A549 (cell line): ENCODE measurements at regions not wholly inside any gene's neighbourhood (a gene's known extent, or its start where the extent isn't known, plus 50 kb on each side); places are given as distances from the start of the nearest gene placed in this dataset.
"Not testable (repeated sequence)": the region's sequence is repeated elsewhere in the genome, so short reads cannot be mapped to it uniquely, and the experiment has no call there.

Experiments
- ATAC-seq, 2 experiments: fragments of 200-7000 bp in 1 of 2; fragments of >200 bp in 1 of 2; cut with Nextera tagmentation in 1 of 2; cut with Tn5 transposase in 1 of 2; 3 replicates each; pipeline versions ENCODE4 v1.8.0 to v1.9.1; 2018 to 2020; ENCODE audit warnings: mild to moderate bottlenecking in 1 of 2, moderate library complexity in 1 of 2
- CTCF ChIA-PET: fragments of 300-600 bp; sonication (Branson Sonifier 250); formaldehyde crosslinking; extraction: SDS; loops from one replicate; lab custom pipeline; 2021; ENCODE audit warnings: antibody characterized with exemption, inconsistent platforms; lab: Yijun Ruan, JAX
- POLR2A ChIA-PET: fragments of 350-600 bp; formaldehyde crosslinking; extraction: SDS; loops from one replicate; lab custom pipeline; 2021; ENCODE audit warnings: antibody characterized with exemption, inconsistent platforms; lab: Yijun Ruan, JAX
- DNase-seq, 2 experiments: peaks; one replicate each; pipeline versions ENCODE4 v3.0.0 to v3.0.0-alpha.2; 2011 to 2016; ENCODE audit warnings: low read depth in 1 of 2, low spot score in 1 of 2
- FAIRE-seq: peaks from 2 replicates; lab custom pipeline; 2011; peaks lifted over from hg19 to GRCh38; lab: Jason Lieb, UNC
- H3K27ac ChIP-seq, 2 experiments: fragments of >200 bp; sonication (Bioruptor Twin); formaldehyde crosslinking; 3 replicates each; pipeline ENCODE4 v1.5.1; 2016 to 2017
- H3K4me1 ChIP-seq: fragments of >200 bp; sonication (Bioruptor Twin); formaldehyde crosslinking; 3 replicates; pipeline ENCODE4 v1.6.1; 2016
- H3K4me2 ChIP-seq: fragments of >200 bp; sonication (Bioruptor Twin); formaldehyde crosslinking; 3 replicates; pipeline ENCODE4 v1.6.1; 2016
- H3K4me3 ChIP-seq: fragments of >200 bp; sonication (Bioruptor Twin); formaldehyde crosslinking; 3 replicates; pipeline ENCODE4 v1.5.1; 2016
- H3K9me3 ChIP-seq: fragments of >200 bp; sonication (Bioruptor Twin); formaldehyde crosslinking; 3 replicates; pipeline ENCODE4 v1.6.1; 2016
- BCL3 ChIP-seq: fragments of >200 bp; sonication (Bioruptor Twin); formaldehyde crosslinking; IDR thresholded peaks from 3 replicates; pipeline ENCODE4 v1.6.1; 2016
- CBX2 ChIP-seq: fragments of 200-600 bp; sonication (generic); IDR thresholded peaks from 2 replicates; pipeline ENCODE4 v1.6.1; 2016; ENCODE audit warnings: low read depth, mild to moderate bottlenecking, borderline replicate concordance
- CEBPB ChIP-seq, 2 experiments: fragments of >200 bp in 1 of 2; sonication (Bioruptor Twin) in 1 of 2; formaldehyde crosslinking in 1 of 2; IDR thresholded peaks; 2 replicates each; pipeline ENCODE4 v1.6.1; 2012 to 2016
- EP300 ChIP-seq, 2 experiments: fragments of >200 bp; sonication (Bioruptor Twin); formaldehyde crosslinking; IDR thresholded peaks; 2 replicates in 1 of 2; 3 replicates in 1 of 2; pipeline ENCODE4 v1.6.1; 2016 to 2017
- FOSB ChIP-seq: fragments of 250-450 bp; sonication (Bioruptor Pico); IDR thresholded peaks from 2 replicates; pipeline ENCODE4 v1.5.0; 2020; ENCODE audit warnings: mild to moderate bottlenecking, moderate library complexity
- FOXS1 ChIP-seq: fragments of 250-450 bp; sonication (Bioruptor Pico); IDR thresholded peaks from 2 replicates; pipeline ENCODE4 v1.5.0; 2020; ENCODE audit warnings: mild to moderate bottlenecking, moderate library complexity
- GATA3 ChIP-seq: IDR thresholded peaks from 2 replicates; pipeline ENCODE4 v1.6.1; 2012; ENCODE audit warnings: borderline replicate concordance
- HES2 ChIP-seq: fragments of >200 bp; sonication (Bioruptor Twin); formaldehyde crosslinking; IDR thresholded peaks from 2 replicates; pipeline ENCODE4 v1.6.1; 2016
- HMGXB4 ChIP-seq: fragments of 250-450 bp; sonication (Bioruptor Pico); IDR thresholded peaks from 2 replicates; pipeline ENCODE4 v1.5.0; 2021; ENCODE audit warnings: mild to moderate bottlenecking, moderate library complexity, borderline replicate concordance
- HOXB13 ChIP-seq: fragments of 250-450 bp; sonication (Bioruptor Pico); IDR thresholded peaks from 2 replicates; pipeline ENCODE4 v1.5.0; 2020; ENCODE audit warnings: low read depth, mild to moderate bottlenecking, moderate library complexity
- JUN ChIP-seq, 2 experiments: fragments of >200 bp; sonication (Bioruptor Twin); formaldehyde crosslinking; IDR thresholded peaks; 2 replicates in 1 of 2; 3 replicates in 1 of 2; pipeline ENCODE4 v1.6.1; 2016 to 2017
- KDM5A ChIP-seq: fragments of 200-600 bp; sonication (generic); IDR thresholded peaks from 2 replicates; pipeline ENCODE4 v1.6.1; 2016; ENCODE audit warnings: antibody characterized with exemption, mild to moderate bottlenecking
- MAZ ChIP-seq: fragments of 150-350 bp; IDR thresholded peaks from 2 replicates; pipeline ENCODE4 v1.6.1; 2014; ENCODE audit warnings: antibody characterized with exemption, low read depth, low read length, borderline replicate concordance
- MYC ChIP-seq: IDR thresholded peaks from 2 replicates; pipeline ENCODE4 v1.6.1; 2012; ENCODE audit warnings: mild to moderate bottlenecking, inconsistent platforms, low read length, improper control_type of control experiment, borderline replicate concordance
- NPAS2 ChIP-seq: fragments of 250-450 bp; sonication (Bioruptor Pico); IDR thresholded peaks from 2 replicates; pipeline ENCODE4 v1.8.0; 2022; ENCODE audit warnings: mild to moderate bottlenecking, moderate library complexity, borderline replicate concordance
- POLR2AphosphoS2 ChIP-seq: conservative IDR thresholded peaks from 2 replicates; pipeline ENCODE4 v1.6.1; 2012; ENCODE audit warnings: low read length, improper control_type of control experiment, inconsistent platforms
- RAD21 ChIP-seq, 2 experiments: fragments of >200 bp in 1 of 2; sonication (Bioruptor Twin) in 1 of 2; formaldehyde crosslinking in 1 of 2; IDR thresholded peaks in 1 of 2; conservative IDR thresholded peaks in 1 of 2; 2 replicates in 1 of 2; 3 replicates in 1 of 2; pipeline ENCODE4 v1.6.1; 2012 to 2018; ENCODE audit warnings: inconsistent platforms in 1 of 2
- RCOR1 ChIP-seq: fragments of 150-350 bp; IDR thresholded peaks from 2 replicates; pipeline ENCODE4 v1.6.1; 2014; ENCODE audit warnings: antibody characterized with exemption, low read length, low read depth
- SREBF2 ChIP-seq: fragments of 450-650 bp; IDR thresholded peaks from 2 replicates; pipeline ENCODE4 v1.6.1; 2014; ENCODE audit warnings: mild to moderate bottlenecking, moderate library complexity
- TP53 ChIP-seq: fragments of 250-450 bp; sonication (Bioruptor Pico); IDR thresholded peaks from 2 replicates; pipeline ENCODE4 v1.5.0; 2021; ENCODE audit warnings: mild to moderate bottlenecking, moderate library complexity
- USF2 ChIP-seq: fragments of 450-650 bp; IDR thresholded peaks from 2 replicates; pipeline ENCODE4 v1.6.1; 2014; ENCODE audit warnings: antibody characterized with exemption
- ZC3H11A ChIP-seq: fragments of 450-650 bp; IDR thresholded peaks from 2 replicates; pipeline ENCODE4 v1.6.1; 2014; ENCODE audit warnings: antibody characterized with exemption, mild to moderate bottlenecking
- ZFP36 ChIP-seq: fragments of 450-650 bp; IDR thresholded peaks from 2 replicates; pipeline ENCODE4 v1.6.1; 2014; ENCODE audit warnings: borderline replicate concordance; ENCODE audit not compliant: partially characterized antibody
- ZNF302 ChIP-seq: fragments of 250-450 bp; sonication (Bioruptor Pico); IDR thresholded peaks from 2 replicates; pipeline ENCODE4 v1.9.0; 2021; ENCODE audit warnings: inconsistent platforms, mild to moderate bottlenecking, moderate library complexity
- ZSCAN20 ChIP-seq: fragments of 250-450 bp; sonication (Bioruptor Pico); IDR thresholded peaks from 2 replicates; pipeline ENCODE4 v1.8.0; 2022; ENCODE audit warnings: mild to moderate bottlenecking, moderate library complexity
- WGBS: methylation state at CpG from one replicate; pipeline ENCODE4 v1.1.6; 2017; ENCODE audit errors: missing lambda C conversion rate; 5-methylcytosine and 5-hydroxymethylcytosine counted together
- TF ChIP-seq, protein P1 (sequence below): IDR thresholded peaks from 2 replicates; pipeline ENCODE4 v1.6.1; 2012
- TF ChIP-seq, protein P2 (sequence below): IDR thresholded peaks from 2 replicates; pipeline ENCODE4 v1.6.1; 2012; ENCODE audit warnings: low read depth, borderline replicate concordance

- ATAC-seq: no peak
- H3K9me3 ChIP-seq: no peaks in the 10 kb centered on the region
- POLR2A ChIA-PET: no interaction called here
- peak; percentile 13 for FAIRE-seq
- H3K27ac ChIP-seq: no peak overlapping the region
- H3K4me1 ChIP-seq: no peaks in the 10 kb centered on the region
- H3K4me3 ChIP-seq: no peak overlapping the region
- H3K4me2 ChIP-seq: no peak overlapping the region
- CTCF ChIA-PET: no interaction called here
- no peak for DNase-seq
- TF ChIP-seq CEBPB (IDR thresholded peaks at IDR 0.05) (no peak), HMGXB4 (no peak), MYC (no peak), FOSB (CRISPR knock-in tag) (no peak), KDM5A (no peak), EP300 (IDR thresholded peaks at IDR 0.05) (no peak), HES2 (no peak), GATA3 (no peak), HOXB13 (no peak), USF2 (no peak), MAZ (no peak), TP53 (CRISPR knock-in tag) (no peak)
- TF ChIP-seq, protein P1, sequence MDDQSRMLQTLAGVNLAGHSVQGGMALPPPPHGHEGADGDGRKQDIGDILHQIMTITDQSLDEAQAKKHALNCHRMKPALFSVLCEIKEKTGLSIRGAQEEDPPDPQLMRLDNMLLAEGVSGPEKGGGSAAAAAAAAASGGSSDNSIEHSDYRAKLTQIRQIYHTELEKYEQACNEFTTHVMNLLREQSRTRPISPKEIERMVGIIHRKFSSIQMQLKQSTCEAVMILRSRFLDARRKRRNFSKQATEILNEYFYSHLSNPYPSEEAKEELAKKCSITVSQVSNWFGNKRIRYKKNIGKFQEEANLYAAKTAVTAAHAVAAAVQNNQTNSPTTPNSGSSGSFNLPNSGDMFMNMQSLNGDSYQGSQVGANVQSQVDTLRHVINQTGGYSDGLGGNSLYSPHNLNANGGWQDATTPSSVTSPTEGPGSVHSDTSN: no peak
- TF ChIP-seq, all 56 proteins: peak for 0
- 88% methylated on average over 3 of the region's 3 CpGs for WGBS
These were observed 68.0 kb downstream of the LUZP4 start for GRCh38 chrX:115357326-115358120.

DNA sequence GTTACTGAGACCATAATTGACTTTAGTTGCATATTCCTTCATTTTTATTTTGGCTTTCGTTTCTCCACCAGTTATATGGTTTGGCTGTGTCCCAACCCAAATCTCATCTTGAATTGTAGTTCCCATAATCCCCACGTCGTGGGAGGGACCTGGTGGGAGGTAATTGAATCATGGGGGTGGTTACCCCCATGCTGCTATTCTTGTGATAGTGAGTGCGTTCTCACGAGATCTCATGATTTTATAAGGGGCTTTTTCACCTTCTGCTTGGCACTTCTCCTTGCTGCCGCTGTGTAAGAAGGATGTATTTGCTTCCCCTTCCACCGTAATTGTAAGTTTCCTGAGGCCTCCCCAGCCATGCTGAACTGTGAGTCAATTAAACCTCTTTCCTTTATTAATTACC lies 70.0 kb downstream of the LUZP4 start:
- H3K4me1 ChIP-seq, FAIRE-seq, POLR2A ChIA-PET, H3K4me2 ChIP-seq, H3K9me3 ChIP-seq, H3K4me3 ChIP-seq, ATAC-seq, DNase-seq, H3K27ac ChIP-seq: not testable (repeated sequence)
- 84% methylated on average over 7 of the region's 7 CpGs for WGBS
- CTCF ChIA-PET: interaction anchor here (0.6 kb wide), 1 partner anchor 14 kb away, joined by 3 read pairs; no protein-coding TSS in a partner anchor

DNA sequence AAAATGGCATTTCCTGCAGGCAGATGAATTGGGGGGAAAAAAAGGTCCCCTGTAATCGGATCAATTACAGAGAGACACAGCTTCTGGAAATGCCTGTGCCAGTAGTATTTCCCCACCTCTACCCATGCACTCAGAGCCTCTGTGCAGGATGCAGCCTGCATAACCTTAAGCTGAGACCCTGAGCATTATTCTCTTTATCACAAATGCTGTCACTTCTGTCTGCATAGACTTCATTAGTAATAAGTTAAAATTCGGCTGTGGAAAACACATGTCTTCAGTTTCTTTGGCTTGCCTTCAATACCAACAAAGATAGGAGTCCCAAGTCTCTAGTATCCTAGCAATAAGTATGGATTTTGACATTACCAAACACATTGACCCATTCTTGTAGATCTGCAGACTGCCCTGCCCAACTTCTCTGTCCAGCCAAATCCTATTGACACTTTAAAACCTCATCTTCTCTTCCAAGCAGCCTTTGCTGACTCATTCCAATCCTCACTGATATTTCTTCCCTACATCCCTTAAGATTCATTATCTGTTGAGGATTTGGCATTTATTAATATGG lies 70.8 kb downstream of the LUZP4 start:
- ChIA-PET POLR2A (no interaction called here), CTCF (interaction anchor here (0.6 kb wide), 1 partner anchor 15 kb away, joined by 3 read pairs; no protein-coding TSS in a partner anchor)
- FAIRE-seq: peak; percentile 23
- 0 out of 3 replicates have a peak, but pooled peaks cover 4% of the 10 kb centered on the region for H3K4me1 ChIP-seq
- DNase-seq: no peak
- no peak overlapping the region for H3K4me3 ChIP-seq
- no peak overlapping the region for H3K4me2 ChIP-seq
- peak overlapping the region in 1 of 2 experiments; percentile 35; a peak in 1 of 6 replicates for H3K27ac ChIP-seq
- 39% methylated on average over 2 of the region's 2 CpGs for WGBS
- H3K9me3 ChIP-seq: no peaks in the 10 kb centered on the region
- ATAC-seq: no peak
- TF ChIP-seq MAZ: no peak
- TF ChIP-seq, protein P2, sequence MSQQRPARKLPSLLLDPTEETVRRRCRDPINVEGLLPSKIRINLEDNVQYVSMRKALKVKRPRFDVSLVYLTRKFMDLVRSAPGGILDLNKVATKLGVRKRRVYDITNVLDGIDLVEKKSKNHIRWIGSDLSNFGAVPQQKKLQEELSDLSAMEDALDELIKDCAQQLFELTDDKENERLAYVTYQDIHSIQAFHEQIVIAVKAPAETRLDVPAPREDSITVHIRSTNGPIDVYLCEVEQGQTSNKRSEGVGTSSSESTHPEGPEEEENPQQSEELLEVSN: no peak
- no peak for TF ChIP-seq ZNF302 (CRISPR knock-in tag)
- no peak for TF ChIP-seq NPAS2 (CRISPR knock-in tag)
- no peak for TF ChIP-seq ZC3H11A
- TF ChIP-seq POLR2AphosphoS2: no peak
- TF ChIP-seq BCL3: no peak
- TF ChIP-seq CBX2: no peak
- TF ChIP-seq FOXS1 (CRISPR knock-in tag): no peak
- no peak for TF ChIP-seq JUN (IDR thresholded peaks at IDR 0.05)
- no peak for TF ChIP-seq GATA3
- no peak for TF ChIP-seq ZSCAN20
- TF ChIP-seq RAD21 (conservative IDR thresholded peaks at IDR 0.05 in 1 of 2, IDR thresholded peaks at IDR 0.05 in 1 of 2): no peak
- no peak for TF ChIP-seq ZFP36
- TF ChIP-seq SREBF2: no peak
- no peak for TF ChIP-seq RCOR1
